Activated naive CD4-positive, alpha-beta T cell treated with anti-CD3 and anti-CD28 coated beads, Interleukin-2, amount 50 U/mL, for 24 hours (primary cell): ENCODE measurements at regions not wholly inside any gene's neighbourhood (a gene's known extent, or its start where the extent isn't known, plus 50 kb on each side); places are given as distances from the start of the nearest gene placed in this dataset.
"Not testable (repeated sequence)": the region's sequence is repeated elsewhere in the genome, so short reads cannot be mapped to it uniquely, and the experiment has no call there.

ENCODE experiments used
- H3K27ac Mint-ChIP-seq: one replicate; pipeline ENCODE4 v1.8.0; 2021; ENCODE audit warnings: mild to moderate bottlenecking, mixed read lengths
- H3K27me3 Mint-ChIP-seq: one replicate; pipeline ENCODE4 v1.8.0; 2021; ENCODE audit warnings: mixed read lengths
- H3K36me3 Mint-ChIP-seq: one replicate; pipeline ENCODE4 v1.8.0; 2021; ENCODE audit warnings: mixed read lengths
- H3K4me1 Mint-ChIP-seq: one replicate; pipeline ENCODE4 v1.8.0; 2021; ENCODE audit warnings: mixed read lengths
- H3K4me3 Mint-ChIP-seq: one replicate; pipeline ENCODE4 v1.8.0; 2021; ENCODE audit warnings: mild to moderate bottlenecking, mixed read lengths
- H3K9me3 Mint-ChIP-seq: one replicate; pipeline ENCODE4 v1.8.0; 2021; ENCODE audit warnings: mixed read lengths

- H3K27ac Mint-ChIP-seq, result no peak overlapping the region
- no peaks in the 10 kb centered on the region for H3K4me1 Mint-ChIP-seq
- H3K36me3 Mint-ChIP-seq, result no peaks in the 10 kb centered on the region
- H3K4me3 Mint-ChIP-seq, result no peak overlapping the region
- H3K9me3 Mint-ChIP-seq, result peaks cover 22% of the 10 kb centered on the region
- H3K27me3 Mint-ChIP-seq, result no peaks in the 10 kb centered on the region
Observed at GRCh38 chr5:44974813-44975212, 166.1 kb downstream of the MRPS30 start.

GRCh38 chr5:44981708-44982107 is 173.0 kb downstream of the MRPS30 start:
- Mint-ChIP-seq H3K36me3 (peaks cover 6% of the 10 kb centered on the region), H3K4me3 (no peak overlapping the region), H3K27ac (no peak overlapping the region), H3K9me3 (peaks cover 45% of the 10 kb centered on the region), H3K27me3 (no peaks in the 10 kb centered on the region), H3K4me1 (no peaks in the 10 kb centered on the region)

DNA sequence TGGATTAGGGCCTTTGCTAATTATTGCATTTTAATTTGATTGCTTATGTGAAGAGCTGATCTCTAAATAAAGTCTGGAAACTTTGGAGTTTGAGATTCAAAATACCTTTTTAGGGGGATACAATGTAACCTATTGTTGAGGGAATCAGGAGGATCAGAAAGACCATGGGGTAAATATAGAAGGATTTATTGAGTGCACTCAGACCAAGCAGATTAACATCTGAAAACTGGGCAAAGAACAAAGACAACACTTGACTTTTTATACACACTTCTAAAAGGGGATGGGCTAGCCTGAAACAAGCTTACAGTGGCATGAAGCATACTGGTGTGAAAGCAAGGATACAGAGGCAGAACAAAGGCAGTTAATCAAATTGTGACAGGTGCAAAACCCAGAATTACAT is 174.3 kb downstream of the MRPS30 start:
- no peak overlapping the region for H3K27ac Mint-ChIP-seq
- H3K27me3 Mint-ChIP-seq, result no peaks in the 10 kb centered on the region
- peaks cover 41% of the 10 kb centered on the region for H3K9me3 Mint-ChIP-seq

DNA sequence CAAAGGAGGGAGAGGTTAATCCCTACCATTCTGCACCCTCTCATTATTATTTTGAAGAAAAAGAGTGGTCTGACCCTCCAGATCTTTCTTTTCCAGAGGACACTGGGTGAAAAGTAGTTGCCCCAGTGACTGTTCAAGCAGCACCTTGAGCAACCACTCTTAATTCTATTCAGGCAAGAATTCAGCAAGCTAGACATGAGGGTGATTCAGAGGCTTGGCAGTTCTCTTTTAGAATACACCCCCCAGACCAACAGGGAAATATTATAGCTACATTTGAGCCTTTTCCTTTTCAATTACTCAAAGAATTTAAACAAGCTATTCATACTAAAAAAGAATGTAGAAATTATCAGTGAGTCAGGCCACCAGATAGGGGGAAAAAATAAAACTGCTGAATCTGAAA is 178.3 kb downstream of the MRPS30 start:
- H3K4me3 Mint-ChIP-seq, result no peak overlapping the region
- H3K27me3 Mint-ChIP-seq, result no peaks in the 10 kb centered on the region
- peaks cover 6% of the 10 kb centered on the region for H3K36me3 Mint-ChIP-seq
- peaks cover 32% of the 10 kb centered on the region for H3K9me3 Mint-ChIP-seq
- no peak overlapping the region for H3K27ac Mint-ChIP-seq
- no peaks in the 10 kb centered on the region for H3K4me1 Mint-ChIP-seq

More for the DNA sequence above, 174.3 kb downstream of the MRPS30 start:
- peaks cover 6% of the 10 kb centered on the region for H3K36me3 Mint-ChIP-seq
- no peak overlapping the region for H3K4me3 Mint-ChIP-seq
- no peaks in the 10 kb centered on the region for H3K4me1 Mint-ChIP-seq

- peaks cover 12% of the 10 kb centered on the region for H3K9me3 Mint-ChIP-seq
- no peaks in the 10 kb centered on the region for H3K4me1 Mint-ChIP-seq
- H3K27me3 Mint-ChIP-seq, result no peaks in the 10 kb centered on the region
- H3K27ac Mint-ChIP-seq, result no peak overlapping the region
- no peaks in the 10 kb centered on the region for H3K36me3 Mint-ChIP-seq
- no peak overlapping the region for H3K4me3 Mint-ChIP-seq
Observed at GRCh38 chr5:44991693-44992092, 182.9 kb downstream of the MRPS30 start.

GRCh38 chr5:44993286-44993685 is 184.5 kb downstream of the MRPS30 start:
- H3K27ac Mint-ChIP-seq, result no peak overlapping the region
- H3K36me3 Mint-ChIP-seq, result no peaks in the 10 kb centered on the region
- peaks cover 16% of the 10 kb centered on the region for H3K9me3 Mint-ChIP-seq
- no peak overlapping the region for H3K4me3 Mint-ChIP-seq
- H3K27me3 Mint-ChIP-seq, result no peaks in the 10 kb centered on the region
- no peaks in the 10 kb centered on the region for H3K4me1 Mint-ChIP-seq

DNA sequence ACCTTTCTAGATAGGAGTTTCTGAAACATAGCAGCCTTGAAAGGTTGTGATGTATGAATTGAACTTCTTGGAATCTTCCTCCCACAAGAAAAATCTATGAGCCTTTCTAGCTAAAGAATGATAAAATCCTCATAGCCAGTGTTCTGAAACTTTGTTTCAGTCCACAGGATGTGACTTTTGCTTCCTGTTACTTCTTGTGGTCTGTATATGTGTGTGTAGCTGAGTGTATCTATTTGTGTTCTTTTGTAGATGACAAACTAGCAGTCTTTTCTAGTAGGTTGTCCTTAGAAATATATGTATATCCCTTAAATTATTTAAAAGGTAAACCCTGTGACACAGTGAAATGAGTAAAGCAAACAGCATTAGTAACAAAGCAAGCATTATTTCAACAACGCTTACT is 188.8 kb downstream of the MRPS30 start:
- Mint-ChIP-seq H3K4me3 (no peak overlapping the region), H3K36me3 (no peaks in the 10 kb centered on the region), H3K27me3 (no peaks in the 10 kb centered on the region), H3K27ac (no peak overlapping the region), H3K9me3 (peaks cover 7% of the 10 kb centered on the region), H3K4me1 (no peaks in the 10 kb centered on the region)

DNA sequence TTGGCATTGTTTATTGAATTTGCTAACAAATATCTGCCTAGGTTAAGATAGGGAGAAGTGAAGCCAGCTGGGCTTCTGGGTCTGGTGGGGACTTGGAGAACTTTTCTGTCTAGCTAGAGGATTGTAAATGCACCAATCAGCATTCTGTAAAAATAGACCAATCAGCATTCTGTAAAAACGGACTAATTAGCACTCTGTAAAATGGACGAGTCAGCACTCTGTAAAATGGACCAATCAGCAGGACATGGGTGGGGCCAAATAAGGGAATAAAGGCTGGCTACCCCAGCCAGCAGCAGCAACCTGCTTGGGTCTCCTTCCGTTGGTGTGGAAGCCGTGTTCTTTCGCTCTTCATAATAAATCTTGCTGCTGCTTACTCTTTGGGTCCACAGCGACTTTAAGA is 198.4 kb downstream of the MRPS30 start:
- H3K27me3 Mint-ChIP-seq, H3K9me3 Mint-ChIP-seq, H3K27ac Mint-ChIP-seq, H3K36me3 Mint-ChIP-seq, H3K4me1 Mint-ChIP-seq, H3K4me3 Mint-ChIP-seq: not testable (repeated sequence)

GRCh38 chr5:45017568-45017967 is 208.8 kb downstream of the MRPS30 start:
- H3K9me3 Mint-ChIP-seq, result no peaks in the 10 kb centered on the region
- H3K27me3 Mint-ChIP-seq, result no peaks in the 10 kb centered on the region
- no peaks in the 10 kb centered on the region for H3K4me1 Mint-ChIP-seq
- no peaks in the 10 kb centered on the region for H3K36me3 Mint-ChIP-seq
- no peak overlapping the region for H3K4me3 Mint-ChIP-seq
- no peak overlapping the region for H3K27ac Mint-ChIP-seq

GRCh38 chr5:45029553-45029952 is 220.8 kb downstream of the MRPS30 start:
- no peaks in the 10 kb centered on the region for H3K36me3 Mint-ChIP-seq
- no peaks in the 10 kb centered on the region for H3K4me1 Mint-ChIP-seq
- H3K27ac Mint-ChIP-seq, result no peak overlapping the region
- H3K4me3 Mint-ChIP-seq, result no peak overlapping the region
- no peaks in the 10 kb centered on the region for H3K9me3 Mint-ChIP-seq
- no peaks in the 10 kb centered on the region for H3K27me3 Mint-ChIP-seq

GRCh38 chr5:45035991-45036390 is 227.2 kb downstream of the MRPS30 start:
- no peak overlapping the region for H3K4me3 Mint-ChIP-seq
- H3K36me3 Mint-ChIP-seq, result no peaks in the 10 kb centered on the region
- no peaks in the 10 kb centered on the region for H3K9me3 Mint-ChIP-seq
- H3K27ac Mint-ChIP-seq, result no peak overlapping the region
- no peaks in the 10 kb centered on the region for H3K4me1 Mint-ChIP-seq
- no peaks in the 10 kb centered on the region for H3K27me3 Mint-ChIP-seq

DNA sequence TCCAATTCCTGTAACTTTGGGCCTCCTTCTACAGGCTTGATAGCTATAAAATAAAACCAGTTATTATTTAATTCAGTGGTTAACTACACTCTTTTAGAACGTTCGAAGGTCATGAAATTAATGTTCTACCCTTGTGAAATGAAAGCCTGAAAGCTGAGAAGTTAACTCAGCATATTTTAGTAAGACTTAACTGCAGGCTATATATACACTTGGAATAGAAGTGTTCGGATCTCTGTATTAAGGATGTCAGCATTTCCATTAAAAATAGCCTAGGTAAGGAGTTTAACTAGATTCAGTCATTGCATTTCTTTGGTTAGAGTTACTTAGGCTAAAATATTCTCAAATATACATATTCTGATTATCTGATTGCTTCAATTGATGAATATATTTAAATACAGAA is 229.2 kb downstream of the MRPS30 start:
- no peaks in the 10 kb centered on the region for H3K27me3 Mint-ChIP-seq
- H3K9me3 Mint-ChIP-seq, result no peaks in the 10 kb centered on the region
- H3K4me1 Mint-ChIP-seq, result no peaks in the 10 kb centered on the region
- no peak overlapping the region for H3K4me3 Mint-ChIP-seq
- no peak overlapping the region for H3K27ac Mint-ChIP-seq
- no peaks in the 10 kb centered on the region for H3K36me3 Mint-ChIP-seq

DNA sequence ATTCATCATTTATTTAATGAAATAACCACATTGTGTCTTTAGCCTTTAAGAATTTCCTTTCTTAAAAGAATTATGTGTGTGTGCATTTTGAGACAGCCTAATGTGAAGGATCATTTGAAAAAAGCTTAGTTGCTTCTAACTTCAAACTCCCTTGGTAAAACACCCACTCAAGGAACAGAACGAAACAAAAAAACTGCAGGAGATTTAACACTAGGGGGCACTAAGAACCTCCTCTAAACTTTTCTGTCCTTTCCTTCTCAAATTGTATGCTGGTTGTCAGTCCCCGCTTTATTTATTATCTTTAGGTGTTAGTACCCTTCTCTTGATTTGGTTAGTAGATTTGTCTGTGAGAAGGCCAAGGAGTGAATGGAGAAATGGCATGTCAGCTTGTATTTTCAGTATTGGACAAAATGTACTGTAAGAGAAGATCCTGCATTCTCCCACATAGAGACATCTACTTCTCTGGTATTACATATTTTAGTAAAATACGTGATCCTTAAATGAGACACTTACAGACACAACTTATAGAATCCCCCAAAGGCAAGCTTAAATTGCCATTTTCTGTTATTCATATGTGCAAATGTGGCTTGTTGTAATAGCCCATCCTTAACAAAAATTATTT is 229.7 kb downstream of the MRPS30 start:
- no peak overlapping the region for H3K4me3 Mint-ChIP-seq
- H3K4me1 Mint-ChIP-seq, result no peaks in the 10 kb centered on the region
- no peaks in the 10 kb centered on the region for H3K9me3 Mint-ChIP-seq
- no peak overlapping the region for H3K27ac Mint-ChIP-seq
- no peaks in the 10 kb centered on the region for H3K36me3 Mint-ChIP-seq
- H3K27me3 Mint-ChIP-seq, result no peaks in the 10 kb centered on the region

- Mint-ChIP-seq H3K27me3 (no peaks in the 10 kb centered on the region), H3K9me3 (no peaks in the 10 kb centered on the region), H3K4me3 (no peak overlapping the region), H3K27ac (no peak overlapping the region), H3K36me3 (no peaks in the 10 kb centered on the region), H3K4me1 (no peaks in the 10 kb centered on the region)
Observed at GRCh38 chr5:45042283-45042682, 233.5 kb downstream of the MRPS30 start.

DNA sequence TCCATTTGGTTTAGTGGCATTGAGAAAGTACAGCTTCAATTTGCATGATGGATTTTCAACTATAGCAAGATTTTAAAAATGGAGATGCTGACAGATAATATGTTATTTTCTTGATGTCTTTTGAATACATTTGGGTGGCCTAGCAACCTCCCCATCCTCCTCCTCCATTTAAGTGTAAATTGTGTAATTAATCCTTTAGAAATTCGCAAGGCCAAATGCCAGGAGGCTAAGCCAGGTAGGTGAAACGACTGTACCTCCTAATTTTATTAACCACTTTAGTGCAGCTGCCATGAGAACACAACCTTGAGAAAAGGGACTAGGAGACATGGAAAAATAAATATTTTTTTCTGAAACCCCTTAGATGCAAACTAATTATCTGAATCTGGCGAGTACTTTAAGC is 248.8 kb downstream of the MRPS30 start:
- Mint-ChIP-seq H3K36me3 (no peaks in the 10 kb centered on the region), H3K9me3 (no peaks in the 10 kb centered on the region), H3K4me3 (no peak overlapping the region), H3K27ac (no peak overlapping the region), H3K27me3 (no peaks in the 10 kb centered on the region), H3K4me1 (no peaks in the 10 kb centered on the region)

- Mint-ChIP-seq H3K4me3 (no peak overlapping the region), H3K36me3 (no peaks in the 10 kb centered on the region), H3K9me3 (no peaks in the 10 kb centered on the region), H3K27ac (no peak overlapping the region), H3K27me3 (no peaks in the 10 kb centered on the region), H3K4me1 (no peaks in the 10 kb centered on the region)
Observed at GRCh38 chr5:45060724-45061123, 252.0 kb downstream of the MRPS30 start.

DNA sequence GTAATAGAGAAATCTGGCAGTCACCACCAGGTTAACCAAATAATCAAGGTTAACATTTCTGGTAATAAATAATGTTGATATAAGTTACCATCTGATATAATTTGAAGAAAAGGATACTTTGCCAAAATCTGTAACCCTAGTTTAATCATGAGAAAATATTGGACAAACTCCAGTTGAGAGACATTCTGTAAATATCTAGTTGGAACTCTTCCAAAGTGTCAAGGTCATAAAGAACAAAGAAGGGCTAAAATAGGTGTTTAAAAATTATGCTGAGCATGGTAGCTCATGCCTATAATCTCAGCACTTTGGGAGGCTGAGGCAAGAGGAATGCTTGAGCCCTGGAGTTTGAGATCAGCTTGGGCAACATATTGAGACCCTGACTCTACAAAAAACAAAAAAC is 253.3 kb downstream of the MRPS30 start:
- Mint-ChIP-seq H3K27me3 (no peaks in the 10 kb centered on the region), H3K4me3 (no peak overlapping the region), H3K4me1 (no peaks in the 10 kb centered on the region), H3K27ac (no peak overlapping the region), H3K9me3 (no peaks in the 10 kb centered on the region), H3K36me3 (no peaks in the 10 kb centered on the region)
